AG08396 (cell line): ENCODE measurements at regions not wholly inside any gene's neighbourhood (a gene's known extent, or its start where the extent isn't known, plus 50 kb on each side); places are given as distances from the start of the nearest gene placed in this dataset.
A peak's percentile ranks its signal among the peaks of the same experiment; 100 is the strongest.
"Not testable (repeated sequence)": the region's sequence is repeated elsewhere in the genome, so short reads cannot be mapped to it uniquely, and the experiment has no call there.

ENCODE experiments used
- DNase-seq: peaks from one replicate; pipeline ENCODE4 v3.0.0; 2012; ENCODE audit warnings: low spot score, mixed read lengths

GRCh38 chr5:16392718-16393117 is 72.9 kb downstream of the ZNF622 start:
- no peak for DNase-seq

GRCh38 chr5:16391858-16392649 is 73.5 kb downstream of the ZNF622 start:
- no peak for DNase-seq

- DNase-seq: no peak
Measured at GRCh38 chr5:16390825-16391224, 74.8 kb downstream of the ZNF622 start.

GRCh38 chr5:16385516-16386090 is 80.0 kb downstream of the ZNF622 start:
- no peak for DNase-seq

- no peak for DNase-seq
Measured at GRCh38 chr5:16384804-16385203, 80.8 kb downstream of the ZNF622 start.

- DNase-seq: no peak
Measured at GRCh38 chr5:16384222-16384621, 81.4 kb downstream of the ZNF622 start.

GRCh38 chr5:16383544-16384052 is 82.0 kb downstream of the ZNF622 start:
- DNase-seq: no peak

- no peak for DNase-seq
Measured at GRCh38 chr5:16382047-16382446, 83.6 kb downstream of the ZNF622 start.

- DNase-seq: no peak
Measured at GRCh38 chr5:16378762-16379161, 86.8 kb downstream of the ZNF622 start.

GRCh38 chr5:16372493-16372892 is 93.1 kb downstream of the ZNF622 start:
- no peak for DNase-seq

GRCh38 chr5:16366491-16366890 is 99.1 kb downstream of the ZNF622 start:
- DNase-seq: no peak

- no peak for DNase-seq
Measured at GRCh38 chr5:16364910-16365309, 100.7 kb downstream of the ZNF622 start.

GRCh38 chr5:16353439-16353838 is 112.2 kb downstream of the ZNF622 start:
- not testable (repeated sequence) for DNase-seq

- no peak for DNase-seq
Measured at GRCh38 chr5:16350816-16351215, 114.8 kb downstream of the ZNF622 start.

GRCh38 chr5:16346380-16346779 is 119.2 kb downstream of the ZNF622 start:
- DNase-seq: no peak

GRCh38 chr5:16345454-16345853 is 120.1 kb downstream of the ZNF622 start:
- no peak for DNase-seq

GRCh38 chr5:16326137-16326536 is 139.5 kb downstream of the ZNF622 start:
- DNase-seq: no peak

- DNase-seq: no peak
Measured at GRCh38 chr5:16321284-16321683, 141.7 kb upstream of the MARCHF11 start.

GRCh38 chr5:16315501-16315900 is 135.9 kb upstream of the MARCHF11 start:
- DNase-seq: no peak

- no peak for DNase-seq
Measured at GRCh38 chr5:16313761-16314160, 134.2 kb upstream of the MARCHF11 start.

- no peak for DNase-seq
Measured at GRCh38 chr5:16312785-16313184, 133.2 kb upstream of the MARCHF11 start.

- DNase-seq: no peak
Measured at GRCh38 chr5:16311666-16312065, 132.1 kb upstream of the MARCHF11 start.

- DNase-seq: no peak
Measured at GRCh38 chr5:16306812-16307211, 127.2 kb upstream of the MARCHF11 start.

GRCh38 chr5:16304846-16305245 is 125.3 kb upstream of the MARCHF11 start:
- peak; percentile 5 for DNase-seq
